Neural cell (in vitro differentiated cells): ENCODE measurements at regions not wholly inside any gene's neighbourhood (a gene's known extent, or its start where the extent isn't known, plus 50 kb on each side); places are given as distances from the start of the nearest gene placed in this dataset.

Source experiments
- H2AFZ ChIP-seq: fragments of 200-600, 300-800 bp; sonication (generic), shearing (Covaris generic); 2 replicates; pipeline ENCODE4 v1.6.0; 2014; ENCODE audit warnings: low read depth, mild to moderate bottlenecking, antibody characterized with exemption, low read length, moderate library complexity
- H3F3A ChIP-seq: fragments of 200-600 bp; shearing (Covaris generic); 2 replicates; pipeline ENCODE4 v1.6.1; 2016; ENCODE audit warnings: mild to moderate bottlenecking, moderate library complexity, mixed read lengths, antibody characterized with exemption, low read length; ENCODE audit not compliant: insufficient read depth, poor library complexity, severe bottlenecking
- H3K27ac ChIP-seq: fragments of 200-600, 300-800 bp; sonication (generic), shearing (Covaris generic); 2 replicates; pipeline ENCODE4 v1.5.1; 2014; ENCODE audit warnings: mild to moderate bottlenecking, low read length, moderate library complexity
- H3K27me3 ChIP-seq: fragments of 300-800, 200-600 bp; sonication (generic), shearing (Covaris generic); 2 replicates; pipeline ENCODE4 v1.6.0; 2014; ENCODE audit warnings: mild to moderate bottlenecking, low read depth, low read length, moderate library complexity; ENCODE audit not compliant: insufficient read depth
- H3K36me3 ChIP-seq: fragments of 300-800, 200-600 bp; sonication (generic), shearing (Covaris generic); 2 replicates; pipeline ENCODE4 v1.5.1; 2014; ENCODE audit warnings: mild to moderate bottlenecking, antibody characterized with exemption, low read length, moderate library complexity; ENCODE audit not compliant: insufficient read depth
- H3K4me2 ChIP-seq: fragments of 300-800, 200-600 bp; sonication (generic), shearing (Covaris generic); 2 replicates; pipeline ENCODE4 v1.6.0; 2014; ENCODE audit warnings: mild to moderate bottlenecking, low read length
- H3K4me3 ChIP-seq: fragments of 300-800, 200-600 bp; sonication (generic), shearing (Covaris generic); 2 replicates; pipeline ENCODE4 v1.5.1; 2014; ENCODE audit warnings: mild to moderate bottlenecking, low read length, moderate library complexity
- H3K79me2 ChIP-seq: fragments of 200-600 bp; shearing (Covaris generic); replicated peaks from 2 replicates; pipeline ENCODE4 v1.6.0; 2014; ENCODE audit warnings: mild to moderate bottlenecking, low read length, moderate library complexity; ENCODE audit not compliant: insufficient read depth
- H3K9ac ChIP-seq: fragments of 300-800, 200-600 bp; sonication (generic), shearing (Covaris generic); 2 replicates; pipeline ENCODE4 v1.6.1; 2016; ENCODE audit warnings: mild to moderate bottlenecking, low read length, mixed read lengths
- H3K9me2 ChIP-seq: fragments of 200-600 bp; shearing (Covaris generic); 2 replicates; pipeline ENCODE4 v1.6.1; 2016; ENCODE audit warnings: mild to moderate bottlenecking, low read length, mixed read lengths; ENCODE audit not compliant: insufficient read depth
- H3K9me3 ChIP-seq: fragments of 200-600, 300-800 bp; sonication (generic), shearing (Covaris generic); 2 replicates; pipeline ENCODE4 v1.6.1; 2016; ENCODE audit warnings: mild to moderate bottlenecking, mixed run types, low read length, moderate library complexity, mixed read lengths
- H4K20me1 ChIP-seq: fragments of 200-600 bp; shearing (Covaris generic); 2 replicates; pipeline ENCODE4 v1.6.1; 2016; ENCODE audit warnings: mild to moderate bottlenecking, mixed run types; ENCODE audit not compliant: insufficient read depth
- EP300 ChIP-seq: fragments of 450-650 bp; conservative IDR thresholded peaks from 2 replicates; pipeline ENCODE4 v1.6.1; 2014; ENCODE audit warnings: antibody characterized with exemption, mild to moderate bottlenecking, moderate library complexity; ENCODE audit not compliant: poor library complexity, severe bottlenecking
- EZH2 ChIP-seq: fragments of 200-600, 300-800 bp; shearing (Covaris generic), sonication (generic); IDR thresholded peaks from 2 replicates; pipeline ENCODE4 v1.6.1; 2014; ENCODE audit warnings: antibody characterized with exemption, low read length, borderline replicate concordance, mild to moderate bottlenecking; ENCODE audit not compliant: insufficient read depth, poor library complexity, severe bottlenecking
- MXI1 ChIP-seq: fragments of 450-650 bp; conservative IDR thresholded peaks from 2 replicates; pipeline ENCODE4 v1.6.1; 2014; ENCODE audit warnings: antibody characterized with exemption, mild to moderate bottlenecking; ENCODE audit not compliant: poor library complexity, severe bottlenecking
- POLR2AphosphoS5 ChIP-seq: IDR thresholded peaks from 2 replicates; pipeline ENCODE4 v1.6.1; 2012
- RAD21 ChIP-seq: fragments of 450-650 bp; conservative IDR thresholded peaks from 2 replicates; pipeline ENCODE4 v1.6.1; 2014; ENCODE audit warnings: antibody characterized with exemption, mild to moderate bottlenecking, moderate library complexity
- SMC3 ChIP-seq: fragments of 450-650 bp; conservative IDR thresholded peaks from 2 replicates; pipeline ENCODE4 v1.6.1; 2014; ENCODE audit warnings: antibody characterized with exemption, mild to moderate bottlenecking, moderate library complexity; ENCODE audit not compliant: poor library complexity
- TAF1 ChIP-seq: IDR thresholded peaks from 2 replicates; pipeline ENCODE4 v1.6.1; 2012; ENCODE audit warnings: low read depth
- TF ChIP-seq, protein P1 (sequence below): IDR thresholded peaks from 2 replicates; pipeline ENCODE4 v1.6.1; 2012; ENCODE audit warnings: borderline replicate concordance
- TF ChIP-seq, protein P2 (sequence below): fragments of 450-650 bp; IDR thresholded peaks from 2 replicates; pipeline ENCODE4 v1.5.1; 2014; ENCODE audit warnings: antibody characterized with exemption, mild to moderate bottlenecking, moderate library complexity; ENCODE audit not compliant: poor library complexity, severe bottlenecking

GRCh38 chr1:4177425-4178150 lies 277.5 kb upstream of the C1orf174 start:
- no peak overlapping the region for H3K4me2 ChIP-seq
- H3K9ac ChIP-seq = no peak overlapping the region
- H3F3A ChIP-seq = no peaks in the 10 kb centered on the region
- no peaks in the 10 kb centered on the region for H4K20me1 ChIP-seq
- no peaks in the 10 kb centered on the region for H3K27me3 ChIP-seq
- H3K79me2 ChIP-seq = no peaks in the 10 kb centered on the region
- H2AFZ ChIP-seq = no peak overlapping the region
- no peaks in the 10 kb centered on the region for H3K36me3 ChIP-seq
- no peaks in the 10 kb centered on the region for H3K9me3 ChIP-seq
- no peak overlapping the region for H3K27ac ChIP-seq
- H3K9me2 ChIP-seq = no peaks in the 10 kb centered on the region
- no peak overlapping the region for H3K4me3 ChIP-seq
- TF ChIP-seq MXI1 (no peak), SMC3 (no peak), EZH2 (no peak), RAD21 (no peak), POLR2AphosphoS5 (no peak), EP300 (no peak), TAF1 (no peak)
- TF ChIP-seq, protein P1, sequence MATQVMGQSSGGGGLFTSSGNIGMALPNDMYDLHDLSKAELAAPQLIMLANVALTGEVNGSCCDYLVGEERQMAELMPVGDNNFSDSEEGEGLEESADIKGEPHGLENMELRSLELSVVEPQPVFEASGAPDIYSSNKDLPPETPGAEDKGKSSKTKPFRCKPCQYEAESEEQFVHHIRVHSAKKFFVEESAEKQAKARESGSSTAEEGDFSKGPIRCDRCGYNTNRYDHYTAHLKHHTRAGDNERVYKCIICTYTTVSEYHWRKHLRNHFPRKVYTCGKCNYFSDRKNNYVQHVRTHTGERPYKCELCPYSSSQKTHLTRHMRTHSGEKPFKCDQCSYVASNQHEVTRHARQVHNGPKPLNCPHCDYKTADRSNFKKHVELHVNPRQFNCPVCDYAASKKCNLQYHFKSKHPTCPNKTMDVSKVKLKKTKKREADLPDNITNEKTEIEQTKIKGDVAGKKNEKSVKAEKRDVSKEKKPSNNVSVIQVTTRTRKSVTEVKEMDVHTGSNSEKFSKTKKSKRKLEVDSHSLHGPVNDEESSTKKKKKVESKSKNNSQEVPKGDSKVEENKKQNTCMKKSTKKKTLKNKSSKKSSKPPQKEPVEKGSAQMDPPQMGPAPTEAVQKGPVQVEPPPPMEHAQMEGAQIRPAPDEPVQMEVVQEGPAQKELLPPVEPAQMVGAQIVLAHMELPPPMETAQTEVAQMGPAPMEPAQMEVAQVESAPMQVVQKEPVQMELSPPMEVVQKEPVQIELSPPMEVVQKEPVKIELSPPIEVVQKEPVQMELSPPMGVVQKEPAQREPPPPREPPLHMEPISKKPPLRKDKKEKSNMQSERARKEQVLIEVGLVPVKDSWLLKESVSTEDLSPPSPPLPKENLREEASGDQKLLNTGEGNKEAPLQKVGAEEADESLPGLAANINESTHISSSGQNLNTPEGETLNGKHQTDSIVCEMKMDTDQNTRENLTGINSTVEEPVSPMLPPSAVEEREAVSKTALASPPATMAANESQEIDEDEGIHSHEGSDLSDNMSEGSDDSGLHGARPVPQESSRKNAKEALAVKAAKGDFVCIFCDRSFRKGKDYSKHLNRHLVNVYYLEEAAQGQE = no peak
- TF ChIP-seq, protein P2, sequence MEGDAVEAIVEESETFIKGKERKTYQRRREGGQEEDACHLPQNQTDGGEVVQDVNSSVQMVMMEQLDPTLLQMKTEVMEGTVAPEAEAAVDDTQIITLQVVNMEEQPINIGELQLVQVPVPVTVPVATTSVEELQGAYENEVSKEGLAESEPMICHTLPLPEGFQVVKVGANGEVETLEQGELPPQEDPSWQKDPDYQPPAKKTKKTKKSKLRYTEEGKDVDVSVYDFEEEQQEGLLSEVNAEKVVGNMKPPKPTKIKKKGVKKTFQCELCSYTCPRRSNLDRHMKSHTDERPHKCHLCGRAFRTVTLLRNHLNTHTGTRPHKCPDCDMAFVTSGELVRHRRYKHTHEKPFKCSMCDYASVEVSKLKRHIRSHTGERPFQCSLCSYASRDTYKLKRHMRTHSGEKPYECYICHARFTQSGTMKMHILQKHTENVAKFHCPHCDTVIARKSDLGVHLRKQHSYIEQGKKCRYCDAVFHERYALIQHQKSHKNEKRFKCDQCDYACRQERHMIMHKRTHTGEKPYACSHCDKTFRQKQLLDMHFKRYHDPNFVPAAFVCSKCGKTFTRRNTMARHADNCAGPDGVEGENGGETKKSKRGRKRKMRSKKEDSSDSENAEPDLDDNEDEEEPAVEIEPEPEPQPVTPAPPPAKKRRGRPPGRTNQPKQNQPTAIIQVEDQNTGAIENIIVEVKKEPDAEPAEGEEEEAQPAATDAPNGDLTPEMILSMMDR = no peak

DNA sequence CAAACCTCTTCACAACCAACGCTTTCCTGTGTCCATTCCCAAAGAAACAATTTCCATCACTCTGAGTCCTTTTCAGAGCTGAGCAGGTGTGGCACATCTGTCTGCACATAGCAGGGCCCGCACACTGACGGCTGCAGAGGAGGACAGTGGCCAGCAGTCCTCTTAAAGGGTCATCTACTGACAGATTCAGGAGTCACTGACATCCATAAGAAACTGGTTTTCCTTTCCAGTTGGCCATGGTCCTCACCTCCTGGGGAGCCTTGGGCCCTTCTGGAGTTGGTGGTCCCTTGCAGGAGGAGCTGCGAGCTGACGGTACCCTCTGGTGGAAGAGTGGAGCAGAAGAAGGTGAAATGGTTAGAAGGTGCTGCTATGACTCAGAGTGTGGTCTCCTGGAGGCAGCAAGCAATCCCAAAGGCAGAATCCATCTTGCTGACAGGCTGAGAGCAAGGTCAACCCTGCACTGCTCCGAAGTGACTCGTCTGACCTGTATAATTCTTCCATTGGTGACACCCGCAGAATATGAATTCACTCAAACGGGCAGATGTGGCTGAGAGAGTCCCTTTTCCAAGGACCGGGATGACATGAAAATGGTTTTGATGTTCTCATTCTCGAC lies 278.5 kb upstream of the C1orf174 start:
- TF ChIP-seq SMC3 (no peak), RAD21 (no peak), EP300 (no peak), POLR2AphosphoS5 (no peak), TAF1 (no peak), EZH2 (no peak), MXI1 (no peak)
- TF ChIP-seq, protein P1 = no peak
- TF ChIP-seq, protein P2 = no peak
- no peak overlapping the region for H3K4me2 ChIP-seq
- no peak overlapping the region for H3K27ac ChIP-seq
- H3K9me3 ChIP-seq = no peaks in the 10 kb centered on the region
- no peak overlapping the region for H3K4me3 ChIP-seq
- H4K20me1 ChIP-seq = no peaks in the 10 kb centered on the region
- no peaks in the 10 kb centered on the region for H3K36me3 ChIP-seq
- no peaks in the 10 kb centered on the region for H3K27me3 ChIP-seq
- no peaks in the 10 kb centered on the region for H3K9me2 ChIP-seq
- no peak overlapping the region for H3K9ac ChIP-seq
- no peaks in the 10 kb centered on the region for H3K79me2 ChIP-seq
- no peaks in the 10 kb centered on the region for H3F3A ChIP-seq
- H2AFZ ChIP-seq = no peak overlapping the region
